ENCODE measurements at regions not wholly inside any gene's neighbourhood (a gene's known extent, or its start where the extent isn't known, plus 50 kb on each side); places are given as distances from the start of the nearest gene placed in this dataset.

DNA sequence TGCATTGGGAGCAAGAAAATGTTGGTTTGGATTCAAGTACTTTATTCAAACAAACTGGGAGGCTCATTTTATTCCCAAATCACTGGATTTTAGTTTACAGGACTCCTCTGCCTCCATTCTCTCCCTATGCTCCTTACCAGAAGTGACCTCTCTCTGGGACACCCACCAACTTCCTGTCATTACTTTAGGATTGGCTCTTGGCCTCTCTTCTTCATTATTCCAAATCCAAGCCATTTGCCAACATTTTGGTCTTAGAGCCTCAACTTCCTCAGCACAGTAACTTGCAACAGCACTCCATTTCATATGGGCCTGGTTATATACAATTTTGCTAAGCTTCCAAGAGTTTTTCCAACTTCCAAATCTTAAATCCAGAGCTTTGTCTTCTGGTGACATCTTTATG, 432.1 kb downstream of the NR2F2 start:
- TF ChIP-seq MYC (IDR thresholded peaks at IDR 0.05; ENCODE audit: low read depth, low read length) (no peak), MYC (CRISPR knock-in tag; IDR thresholded peaks at IDR 0.05; ENCODE audit: borderline replicate concordance, low read depth) (no peak), MAFK (IDR thresholded peaks at IDR 0.05; ENCODE audit: low read length) (no peak), U2AF1 (optimal IDR thresholded peaks at IDR 0.05; ENCODE audit: low read depth, low read length) (no peak), ZNF561 (CRISPR knock-in tag; conservative IDR thresholded peaks at IDR 0.05) (no peak), FOXA3 (CRISPR knock-in tag; conservative IDR thresholded peaks at IDR 0.05 in 1 of 2, IDR thresholded peaks at IDR 0.05 in 1 of 2) (no peak), MXI1 (IDR thresholded peaks at IDR 0.05; ENCODE audit: low read depth, low read length) (no peak), BRCA1 (IDR thresholded peaks at IDR 0.05) (no peak), BRCA1 (CRISPR knock-in tag; IDR thresholded peaks at IDR 0.05) (no peak), JUND (IDR thresholded peaks at IDR 0.05; ENCODE audit: borderline replicate concordance, low read depth, low read length) (no peak), JUND (tag; IDR thresholded peaks at IDR 0.05; ENCODE audit: borderline replicate concordance, low read depth, low read length) (no peak)
- TF ChIP-seq, protein P1, sequence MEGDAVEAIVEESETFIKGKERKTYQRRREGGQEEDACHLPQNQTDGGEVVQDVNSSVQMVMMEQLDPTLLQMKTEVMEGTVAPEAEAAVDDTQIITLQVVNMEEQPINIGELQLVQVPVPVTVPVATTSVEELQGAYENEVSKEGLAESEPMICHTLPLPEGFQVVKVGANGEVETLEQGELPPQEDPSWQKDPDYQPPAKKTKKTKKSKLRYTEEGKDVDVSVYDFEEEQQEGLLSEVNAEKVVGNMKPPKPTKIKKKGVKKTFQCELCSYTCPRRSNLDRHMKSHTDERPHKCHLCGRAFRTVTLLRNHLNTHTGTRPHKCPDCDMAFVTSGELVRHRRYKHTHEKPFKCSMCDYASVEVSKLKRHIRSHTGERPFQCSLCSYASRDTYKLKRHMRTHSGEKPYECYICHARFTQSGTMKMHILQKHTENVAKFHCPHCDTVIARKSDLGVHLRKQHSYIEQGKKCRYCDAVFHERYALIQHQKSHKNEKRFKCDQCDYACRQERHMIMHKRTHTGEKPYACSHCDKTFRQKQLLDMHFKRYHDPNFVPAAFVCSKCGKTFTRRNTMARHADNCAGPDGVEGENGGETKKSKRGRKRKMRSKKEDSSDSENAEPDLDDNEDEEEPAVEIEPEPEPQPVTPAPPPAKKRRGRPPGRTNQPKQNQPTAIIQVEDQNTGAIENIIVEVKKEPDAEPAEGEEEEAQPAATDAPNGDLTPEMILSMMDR (IDR thresholded peaks at IDR 0.05 in 2 of 3, conservative IDR thresholded peaks at IDR 0.05 in 1 of 3; ENCODE audit: insufficient read depth in 2 of 3, low read depth in 1 of 3, low read length in 3 of 3) = no peak
- TF ChIP-seq, protein P2, sequence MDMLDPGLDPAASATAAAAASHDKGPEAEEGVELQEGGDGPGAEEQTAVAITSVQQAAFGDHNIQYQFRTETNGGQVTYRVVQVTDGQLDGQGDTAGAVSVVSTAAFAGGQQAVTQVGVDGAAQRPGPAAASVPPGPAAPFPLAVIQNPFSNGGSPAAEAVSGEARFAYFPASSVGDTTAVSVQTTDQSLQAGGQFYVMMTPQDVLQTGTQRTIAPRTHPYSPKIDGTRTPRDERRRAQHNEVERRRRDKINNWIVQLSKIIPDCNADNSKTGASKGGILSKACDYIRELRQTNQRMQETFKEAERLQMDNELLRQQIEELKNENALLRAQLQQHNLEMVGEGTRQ (CRISPR knock-in tag; IDR thresholded peaks at IDR 0.05) = no peak
- TF ChIP-seq, protein P3, sequence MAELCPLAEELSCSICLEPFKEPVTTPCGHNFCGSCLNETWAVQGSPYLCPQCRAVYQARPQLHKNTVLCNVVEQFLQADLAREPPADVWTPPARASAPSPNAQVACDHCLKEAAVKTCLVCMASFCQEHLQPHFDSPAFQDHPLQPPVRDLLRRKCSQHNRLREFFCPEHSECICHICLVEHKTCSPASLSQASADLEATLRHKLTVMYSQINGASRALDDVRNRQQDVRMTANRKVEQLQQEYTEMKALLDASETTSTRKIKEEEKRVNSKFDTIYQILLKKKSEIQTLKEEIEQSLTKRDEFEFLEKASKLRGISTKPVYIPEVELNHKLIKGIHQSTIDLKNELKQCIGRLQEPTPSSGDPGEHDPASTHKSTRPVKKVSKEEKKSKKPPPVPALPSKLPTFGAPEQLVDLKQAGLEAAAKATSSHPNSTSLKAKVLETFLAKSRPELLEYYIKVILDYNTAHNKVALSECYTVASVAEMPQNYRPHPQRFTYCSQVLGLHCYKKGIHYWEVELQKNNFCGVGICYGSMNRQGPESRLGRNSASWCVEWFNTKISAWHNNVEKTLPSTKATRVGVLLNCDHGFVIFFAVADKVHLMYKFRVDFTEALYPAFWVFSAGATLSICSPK (IDR thresholded peaks at IDR 0.05; ENCODE audit: borderline replicate concordance) = no peak
- TF ChIP-seq, protein P4, sequence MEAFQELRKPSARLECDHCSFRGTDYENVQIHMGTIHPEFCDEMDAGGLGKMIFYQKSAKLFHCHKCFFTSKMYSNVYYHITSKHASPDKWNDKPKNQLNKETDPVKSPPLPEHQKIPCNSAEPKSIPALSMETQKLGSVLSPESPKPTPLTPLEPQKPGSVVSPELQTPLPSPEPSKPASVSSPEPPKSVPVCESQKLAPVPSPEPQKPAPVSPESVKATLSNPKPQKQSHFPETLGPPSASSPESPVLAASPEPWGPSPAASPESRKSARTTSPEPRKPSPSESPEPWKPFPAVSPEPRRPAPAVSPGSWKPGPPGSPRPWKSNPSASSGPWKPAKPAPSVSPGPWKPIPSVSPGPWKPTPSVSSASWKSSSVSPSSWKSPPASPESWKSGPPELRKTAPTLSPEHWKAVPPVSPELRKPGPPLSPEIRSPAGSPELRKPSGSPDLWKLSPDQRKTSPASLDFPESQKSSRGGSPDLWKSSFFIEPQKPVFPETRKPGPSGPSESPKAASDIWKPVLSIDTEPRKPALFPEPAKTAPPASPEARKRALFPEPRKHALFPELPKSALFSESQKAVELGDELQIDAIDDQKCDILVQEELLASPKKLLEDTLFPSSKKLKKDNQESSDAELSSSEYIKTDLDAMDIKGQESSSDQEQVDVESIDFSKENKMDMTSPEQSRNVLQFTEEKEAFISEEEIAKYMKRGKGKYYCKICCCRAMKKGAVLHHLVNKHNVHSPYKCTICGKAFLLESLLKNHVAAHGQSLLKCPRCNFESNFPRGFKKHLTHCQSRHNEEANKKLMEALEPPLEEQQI (IDR thresholded peaks at IDR 0.05) = no peak
- TF ChIP-seq, protein P5, sequence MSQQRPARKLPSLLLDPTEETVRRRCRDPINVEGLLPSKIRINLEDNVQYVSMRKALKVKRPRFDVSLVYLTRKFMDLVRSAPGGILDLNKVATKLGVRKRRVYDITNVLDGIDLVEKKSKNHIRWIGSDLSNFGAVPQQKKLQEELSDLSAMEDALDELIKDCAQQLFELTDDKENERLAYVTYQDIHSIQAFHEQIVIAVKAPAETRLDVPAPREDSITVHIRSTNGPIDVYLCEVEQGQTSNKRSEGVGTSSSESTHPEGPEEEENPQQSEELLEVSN (IDR thresholded peaks at IDR 0.05; ENCODE audit: borderline replicate concordance in 1 of 2, extremely low read depth in 1 of 2, insufficient read depth in 1 of 2, insufficient read length in 1 of 2, low read depth in 1 of 2, low read length in 1 of 2, poor library complexity in 1 of 2, severe bottlenecking in 1 of 2) = no peak
- TF ChIP-seq, protein P6, sequence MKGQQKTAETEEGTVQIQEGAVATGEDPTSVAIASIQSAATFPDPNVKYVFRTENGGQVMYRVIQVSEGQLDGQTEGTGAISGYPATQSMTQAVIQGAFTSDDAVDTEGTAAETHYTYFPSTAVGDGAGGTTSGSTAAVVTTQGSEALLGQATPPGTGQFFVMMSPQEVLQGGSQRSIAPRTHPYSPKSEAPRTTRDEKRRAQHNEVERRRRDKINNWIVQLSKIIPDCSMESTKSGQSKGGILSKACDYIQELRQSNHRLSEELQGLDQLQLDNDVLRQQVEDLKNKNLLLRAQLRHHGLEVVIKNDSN (CRISPR knock-in tag; IDR thresholded peaks at IDR 0.05) = no peak

Measured in K562 (cell line).